ENCODE measurements at regions not wholly inside any gene's neighbourhood (a gene's known extent, or its start where the extent isn't known, plus 50 kb on each side); places are given as distances from the start of the nearest gene placed in this dataset.

- no peak for DNase-seq
These were observed 126.2 kb upstream of the UGT8 start for GRCh38 chr4:114472269-114473032.

GRCh38 chr4:114474188-114474800, 124.3 kb upstream of the UGT8 start:
- no peak for DNase-seq

GRCh38 chr4:114476310-114476709, 122.3 kb upstream of the UGT8 start:
- DNase-seq, result no peak

- no peak for DNase-seq
These were observed 119.0 kb upstream of the UGT8 start for GRCh38 chr4:114479595-114479994.

- no peak for DNase-seq
These were observed 116.8 kb upstream of the UGT8 start for GRCh38 chr4:114481856-114482255.

- DNase-seq, result no peak
These were observed 111.5 kb upstream of the UGT8 start for GRCh38 chr4:114487101-114487500.

GRCh38 chr4:114488301-114488982, 110.2 kb upstream of the UGT8 start:
- no peak for DNase-seq

- DNase-seq, result no peak
These were observed 104.3 kb upstream of the UGT8 start for GRCh38 chr4:114494246-114494803.

GRCh38 chr4:114495471-114495928, 103.1 kb upstream of the UGT8 start:
- DNase-seq, result no peak

GRCh38 chr4:114497116-114497515, 101.5 kb upstream of the UGT8 start:
- no peak for DNase-seq

- DNase-seq, result no peak
These were observed 89.3 kb upstream of the UGT8 start for GRCh38 chr4:114509340-114509739.

- no peak for DNase-seq
These were observed 85.9 kb upstream of the UGT8 start for GRCh38 chr4:114512595-114513295.

GRCh38 chr4:114519368-114519767, 79.2 kb upstream of the UGT8 start:
- no peak for DNase-seq

GRCh38 chr4:114527170-114527569, 71.4 kb upstream of the UGT8 start:
- DNase-seq, result no peak

- DNase-seq, result no peak
These were observed 71.0 kb upstream of the UGT8 start for GRCh38 chr4:114527637-114528036.

- DNase-seq, result no peak
These were observed 62.9 kb upstream of the UGT8 start for GRCh38 chr4:114535725-114536124.

GRCh38 chr4:114537352-114537751, 61.3 kb upstream of the UGT8 start:
- no peak for DNase-seq

- DNase-seq, result no peak
These were observed 60.5 kb upstream of the UGT8 start for GRCh38 chr4:114538012-114538617.

GRCh38 chr4:114539985-114540384, 58.6 kb upstream of the UGT8 start:
- no peak for DNase-seq

- no peak for DNase-seq
These were observed 51.1 kb upstream of the UGT8 start for GRCh38 chr4:114547340-114548134.

All from NCI-H446 treated with DMSO at 0.1 percent for 48 hours (cell line).